ENCODE measurements at regions not wholly inside any gene's neighbourhood (a gene's known extent, or its start where the extent isn't known, plus 50 kb on each side); places are given as distances from the start of the nearest gene placed in this dataset.

GRCh38 chr4:4780729-4781244, 78.7 kb upstream of the MSX1 start:
- Histone ChIP-seq H3K4me2 (ENCODE audit: insufficient read depth, low read length) (no peak overlapping the region), H3K36me3 (ENCODE audit: control insufficient read depth in 2 of 2, extremely low read depth in 1 of 2, insufficient read depth in 2 of 2, low read length in 2 of 2) (no peaks in the 10 kb centered on the region), H3K27me3 (ENCODE audit: control insufficient read depth in 2 of 2, insufficient read depth in 2 of 2, low read length in 2 of 2) (no peaks in the 10 kb centered on the region), H3K9me3 (replicated peaks; ENCODE audit: control insufficient read depth, insufficient read depth, low read length) (no peaks in the 10 kb centered on the region), H3K4me3 (replicated peaks in 1 of 3; ENCODE audit: insufficient read depth in 1 of 3, low read depth in 1 of 3, low read length in 3 of 3) (no peak overlapping the region), H3K9me1 (replicated peaks; ENCODE audit: control insufficient read depth, extremely low read depth, insufficient read depth, low read length) (no peaks in the 10 kb centered on the region), H3K4me1 (ENCODE audit: control insufficient read depth, extremely low read depth, insufficient read depth, low read length) (no peaks in the 10 kb centered on the region), H3K9ac (replicated peaks; ENCODE audit: extremely low read depth, insufficient read depth, low read length) (no peak overlapping the region), H4K20me1 (replicated peaks; ENCODE audit: control insufficient read depth, extremely low read depth, insufficient read depth, low read length) (no peaks in the 10 kb centered on the region), H3K79me2 (ENCODE audit: control insufficient read depth, insufficient read depth, low read length) (no peaks in the 10 kb centered on the region), H2AFZ (ENCODE audit: low read depth, low read length) (no peak overlapping the region), H3K27ac (ENCODE audit: insufficient read depth, low read depth, low read length) (no peak overlapping the region)
- POLR2A ChIA-PET: no interaction called here
- dilution Hi-C loops (cut with MboI; ENCODE audit: extremely low pct_ligation_motif_present, low sequenced_read_pairs) (no loop called here), intact Hi-C loops (cut with micrococcal nuclease) (no loop called here)
- no TSS peak for BruUV-seq (replicated peaks)
- CTCF ChIA-PET: interaction anchor here (1.7 kb wide), 1 partner anchor 261 kb away, joined by 5 read pairs; no protein-coding TSS in a partner anchor
- DNase-seq (ENCODE audit: low read depth, low spot score): no peak
- no peak for TF ChIP-seq CTCF (IDR thresholded peaks at IDR 0.05; ENCODE audit: extremely low read depth in 1 of 2, insufficient read depth in 1 of 2, low read depth in 1 of 2, low read length in 2 of 2)
- no peak for TF ChIP-seq MYC (IDR thresholded peaks at IDR 0.05; ENCODE audit: low read depth, low read length)
- no peak for TF ChIP-seq EZH2 (IDR thresholded peaks at IDR 0.05; ENCODE audit: borderline replicate concordance, low read depth, low read length, severe bottlenecking)
- no peak for TF ChIP-seq GATA2 (IDR thresholded peaks at IDR 0.05; ENCODE audit: insufficient read depth, insufficient read length, low read depth, low read length)
- TF ChIP-seq POLR2A (IDR thresholded peaks at IDR 0.05; ENCODE audit: low read depth, low read length): no peak
- no peak for TF ChIP-seq FOS (IDR thresholded peaks at IDR 0.05; ENCODE audit: borderline replicate concordance, insufficient read depth, low read length)
- TF ChIP-seq MAX (IDR thresholded peaks at IDR 0.05; ENCODE audit: insufficient read depth, insufficient read length): no peak
- no peak for TF ChIP-seq POLR2AphosphoS5 (IDR thresholded peaks at IDR 0.05; ENCODE audit: insufficient read depth, low read depth, low read length)
- no peak for TF ChIP-seq JUN (IDR thresholded peaks at IDR 0.05; ENCODE audit: borderline replicate concordance, insufficient read depth, insufficient read length, low read depth)
- no peak for FAIRE-seq

All from endothelial cell of umbilical vein (primary cell).